GM19452 (cell line): ENCODE measurements at regions not wholly inside any gene's neighbourhood (a gene's known extent, or its start where the extent isn't known, plus 50 kb on each side); places are given as distances from the start of the nearest gene placed in this dataset.

ENCODE experiments used
- ATAC-seq: cut with Tn5 transposase; IDR thresholded peaks from one replicate; pipeline ENCODE4 v1.9.1; 2021; ENCODE audit not compliant: unreplicated experiment

DNA sequence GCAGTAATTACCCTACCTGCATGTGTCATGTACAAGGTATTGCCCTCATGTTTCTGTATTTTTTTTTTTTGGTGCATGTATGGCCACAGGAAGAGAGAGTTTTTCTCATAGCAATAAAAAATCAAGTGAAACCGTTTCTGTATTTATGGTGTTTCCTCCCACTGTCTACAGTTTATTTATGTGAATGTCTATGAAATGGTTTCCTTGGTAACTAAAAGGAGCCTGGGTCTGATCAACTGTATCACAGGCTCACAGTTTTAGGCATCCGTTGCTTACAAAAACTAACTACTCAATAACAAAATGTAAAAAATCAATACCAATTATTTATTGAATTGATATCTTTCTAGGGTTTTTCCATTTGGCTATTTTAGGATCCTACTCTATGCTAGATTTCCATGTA is 464.4 kb downstream of the TAF11L14 start:
- no peak for ATAC-seq

DNA sequence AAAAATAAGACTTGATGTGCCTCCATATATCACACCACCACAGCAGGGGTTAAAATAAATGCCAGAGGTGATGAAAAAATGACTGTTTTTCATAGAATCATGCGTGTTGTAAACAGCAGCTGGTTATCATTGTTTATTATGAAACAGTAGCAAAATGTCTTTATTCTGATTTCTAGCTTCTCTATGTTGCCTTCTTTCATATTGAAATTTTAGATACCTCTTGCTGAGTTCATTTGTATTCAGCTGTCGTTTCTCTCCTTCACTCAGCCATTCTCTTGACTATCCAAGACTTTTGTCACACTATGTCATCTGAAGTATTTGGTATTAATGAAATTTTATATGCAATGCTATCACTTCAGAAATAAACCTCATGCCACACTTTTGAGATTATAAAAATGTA is 465.0 kb downstream of the TAF11L14 start:
- no peak for ATAC-seq

DNA sequence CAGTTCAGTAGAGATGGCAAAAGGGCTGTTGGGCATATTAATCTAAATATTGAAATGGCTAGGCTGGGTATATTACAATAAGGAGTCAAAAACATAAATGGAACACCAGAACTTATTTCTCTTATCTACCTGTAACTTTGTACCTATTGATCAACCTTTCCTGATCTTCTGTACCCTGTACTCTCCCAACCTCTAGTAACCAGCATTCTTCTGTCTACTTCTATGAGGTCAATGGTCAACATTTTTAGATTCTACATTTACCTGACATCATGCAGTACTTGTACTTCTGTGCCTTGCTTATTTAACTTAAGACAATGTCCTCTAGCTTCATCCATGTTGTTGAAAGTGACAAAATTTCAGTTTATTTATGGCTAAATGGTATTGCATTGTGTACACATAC is 467.3 kb downstream of the TAF11L14 start:
- no peak for ATAC-seq

DNA sequence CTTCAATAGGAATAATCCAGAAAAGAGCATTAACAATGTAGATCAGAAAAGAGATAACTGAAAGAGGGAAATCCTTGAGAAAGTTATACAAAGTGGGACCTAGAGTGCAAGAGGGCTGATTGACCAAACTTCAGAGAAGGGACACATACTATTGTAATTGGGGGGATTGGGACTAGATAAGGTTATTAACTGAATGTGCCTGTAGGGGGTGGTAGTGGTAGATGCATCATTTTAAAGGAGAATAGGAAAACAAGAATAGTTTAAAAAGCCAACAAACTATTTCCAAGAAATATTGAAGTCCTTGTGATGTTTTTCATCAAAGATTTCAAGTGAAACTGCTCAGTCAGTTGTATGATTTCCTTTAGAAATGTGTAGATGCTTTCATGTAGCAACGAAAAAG is 468.5 kb downstream of the TAF11L14 start:
- no peak for ATAC-seq

DNA sequence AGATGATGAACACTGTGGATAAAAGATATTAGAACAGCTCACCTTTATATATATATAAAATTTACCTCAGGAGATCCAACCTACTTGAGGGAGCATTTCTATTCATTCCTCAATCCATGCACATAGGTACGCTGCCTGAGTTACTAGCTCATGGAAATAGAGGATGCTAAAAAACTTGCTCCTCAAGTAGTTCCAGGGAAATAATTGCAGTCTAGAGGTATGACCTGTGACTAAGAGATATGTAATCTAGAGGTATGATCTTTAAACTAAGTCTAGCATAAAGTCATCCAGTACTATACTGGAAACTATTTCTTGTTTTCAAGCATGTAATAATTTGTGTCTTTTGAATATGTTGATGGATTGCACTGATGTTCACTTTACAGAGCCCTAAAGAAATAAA is 471.2 kb downstream of the TAF11L14 start:
- no peak for ATAC-seq

DNA sequence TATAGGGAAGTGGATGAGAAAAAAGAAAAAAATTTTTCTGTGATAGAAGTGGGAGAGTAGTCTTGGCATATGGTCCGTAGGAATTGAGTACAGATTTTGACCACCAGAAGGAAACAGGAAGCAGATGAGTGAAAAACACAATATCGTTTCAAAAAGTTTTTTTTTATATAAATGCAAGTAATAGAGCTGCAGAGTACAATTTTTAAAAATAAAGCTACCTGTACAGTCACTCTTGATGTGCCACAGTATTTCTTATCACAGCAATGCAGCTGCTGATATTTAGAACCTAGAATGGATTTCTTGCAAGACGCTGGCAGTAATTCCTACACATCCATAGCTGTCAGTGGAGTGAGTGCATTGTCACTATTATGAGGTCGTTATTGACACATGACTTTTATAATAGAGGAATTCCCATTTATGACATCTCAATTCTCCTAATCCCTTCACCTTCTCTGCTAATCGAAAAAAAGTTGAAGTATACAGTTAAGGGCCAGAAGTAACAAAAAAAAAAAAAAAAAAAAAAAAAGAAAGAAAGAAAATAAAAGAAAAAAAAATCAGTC is 477.7 kb downstream of the TAF11L14 start:
- no peak for ATAC-seq

DNA sequence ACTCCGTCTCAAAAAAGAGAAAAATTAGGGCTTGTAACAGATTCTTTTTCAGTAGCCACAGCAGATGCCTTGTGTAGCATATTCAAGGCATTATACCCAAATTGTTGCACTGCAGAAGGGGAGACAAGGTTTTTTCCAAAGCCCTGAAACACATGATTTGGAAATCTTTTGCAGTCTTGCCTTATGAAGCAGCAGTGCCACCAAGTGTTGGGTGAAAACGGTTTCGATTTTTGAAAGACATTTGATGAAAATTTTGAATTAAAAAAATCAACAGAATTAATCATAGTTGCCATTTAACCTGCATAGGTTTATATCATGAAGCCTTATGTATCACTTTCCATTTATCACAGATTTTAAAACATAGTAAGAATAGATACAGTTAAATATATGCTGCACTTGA is 479.5 kb downstream of the TAF11L14 start:
- ATAC-seq = no peak

DNA sequence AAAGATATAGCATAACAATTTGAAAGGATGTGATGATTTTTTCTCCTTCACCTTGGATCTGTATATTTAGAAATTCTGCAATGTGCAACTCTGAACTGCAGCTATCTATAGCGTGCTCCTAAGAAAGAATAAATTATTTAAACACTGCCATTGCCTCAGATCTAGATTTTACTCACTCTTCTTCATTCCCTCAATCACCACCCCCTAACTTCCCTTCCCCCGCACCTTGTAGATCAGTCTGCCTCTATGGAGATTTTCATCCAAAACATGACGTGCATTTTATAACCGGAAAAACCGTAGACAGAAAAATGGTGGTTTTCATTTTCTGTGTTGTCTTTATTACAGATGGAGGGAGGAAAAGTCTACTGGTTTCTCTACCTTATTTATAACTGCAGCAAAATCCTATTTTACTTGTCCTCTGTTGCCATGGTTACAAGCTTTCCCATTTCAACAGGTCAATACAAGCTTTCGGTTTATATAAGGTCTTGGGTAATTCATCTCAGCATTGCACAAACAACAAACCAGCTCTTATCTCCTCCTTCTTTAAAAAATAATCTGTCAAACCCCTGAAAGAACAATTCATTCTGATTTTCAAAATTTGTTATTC is 480.0 kb downstream of the TAF11L14 start:
- no peak for ATAC-seq

DNA sequence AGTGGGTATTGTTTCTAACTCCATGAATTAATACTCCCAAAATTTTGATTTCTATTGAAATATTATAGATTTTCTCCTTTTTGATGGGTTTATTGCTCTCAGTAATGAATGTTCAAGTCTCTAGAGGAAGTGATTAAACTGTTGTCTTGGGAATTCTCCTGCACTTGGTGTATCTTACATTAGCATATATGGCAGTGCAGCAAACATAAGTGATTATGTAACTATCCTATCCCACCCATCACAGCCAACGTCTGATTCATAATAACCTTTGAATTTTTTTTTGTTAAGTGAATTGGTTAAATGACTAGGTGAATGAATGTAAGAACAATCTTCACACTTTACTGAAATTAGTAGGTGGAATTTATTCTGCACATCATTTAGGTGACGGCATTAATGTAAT is 483.7 kb downstream of the TAF11L14 start:
- ATAC-seq = no peak

DNA sequence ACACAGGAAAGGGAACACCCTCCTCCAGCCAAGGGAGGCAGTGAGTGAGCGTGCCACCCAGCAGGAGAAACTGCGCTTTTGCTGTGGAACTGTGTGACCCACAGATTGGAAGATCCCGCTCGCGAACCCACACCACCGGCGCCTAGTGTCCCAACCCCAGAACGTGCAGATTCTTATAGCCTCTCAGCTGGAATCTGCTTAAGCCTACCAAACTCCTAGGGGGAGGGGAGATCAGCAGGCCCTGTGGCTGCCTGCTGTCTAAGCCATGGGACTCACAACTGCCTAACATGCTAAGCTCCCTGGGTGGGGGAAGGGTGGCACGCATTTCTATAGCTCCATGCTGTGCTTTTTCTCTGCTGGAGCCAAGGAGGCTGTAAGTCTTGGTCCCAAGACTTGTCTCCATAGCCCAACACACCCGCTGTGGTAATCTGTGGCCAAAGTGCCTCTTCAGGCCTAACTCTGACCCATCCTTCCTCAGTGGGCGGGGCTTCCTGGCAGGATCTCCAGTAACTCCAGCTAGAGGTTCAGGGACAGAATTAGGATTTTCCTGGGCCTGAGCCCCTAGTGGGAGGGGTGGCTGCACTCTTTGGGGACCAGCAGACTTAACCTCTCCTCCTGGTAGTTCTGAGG is 485.0 kb downstream of the TAF11L14 start:
- ATAC-seq = no peak

DNA sequence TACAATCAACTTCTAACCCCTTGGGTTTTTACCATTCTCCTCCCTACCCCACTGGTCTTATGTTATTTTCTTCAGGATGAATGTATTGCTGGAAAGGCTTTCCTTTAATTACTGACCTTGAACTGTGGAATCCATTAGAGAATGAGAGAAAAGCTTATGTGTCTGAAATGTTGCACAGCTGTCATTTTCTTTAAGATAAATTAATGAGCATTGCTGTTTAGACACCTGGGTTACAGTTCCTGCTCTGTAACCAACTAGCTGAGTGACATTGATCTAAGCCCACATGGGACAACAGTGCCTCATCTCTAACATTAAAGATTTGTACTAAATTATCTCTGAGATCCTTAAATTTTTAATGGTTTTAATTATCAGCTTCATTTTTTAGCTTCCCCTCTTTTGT is 507.0 kb downstream of the TAF11L14 start:
- no peak for ATAC-seq

DNA sequence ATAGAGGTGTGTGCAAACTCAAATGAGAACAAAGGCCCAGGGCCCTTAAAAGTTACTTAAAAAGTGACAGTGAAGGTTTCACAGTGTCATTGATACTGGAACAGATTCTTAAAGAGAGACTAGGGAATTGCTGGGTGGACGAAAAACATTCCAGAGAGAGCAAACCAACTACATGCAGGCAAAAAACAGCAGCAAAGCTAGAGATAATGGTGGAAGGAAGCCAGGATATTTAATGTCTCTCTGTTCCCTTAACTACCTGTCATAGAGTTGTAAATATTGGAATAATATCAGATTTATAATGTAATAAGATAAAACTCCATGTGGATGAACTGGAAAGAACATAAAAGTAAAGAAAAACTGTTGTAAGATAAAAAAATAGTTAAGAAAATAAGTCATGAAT is 508.6 kb downstream of the TAF11L14 start:
- no peak for ATAC-seq

DNA sequence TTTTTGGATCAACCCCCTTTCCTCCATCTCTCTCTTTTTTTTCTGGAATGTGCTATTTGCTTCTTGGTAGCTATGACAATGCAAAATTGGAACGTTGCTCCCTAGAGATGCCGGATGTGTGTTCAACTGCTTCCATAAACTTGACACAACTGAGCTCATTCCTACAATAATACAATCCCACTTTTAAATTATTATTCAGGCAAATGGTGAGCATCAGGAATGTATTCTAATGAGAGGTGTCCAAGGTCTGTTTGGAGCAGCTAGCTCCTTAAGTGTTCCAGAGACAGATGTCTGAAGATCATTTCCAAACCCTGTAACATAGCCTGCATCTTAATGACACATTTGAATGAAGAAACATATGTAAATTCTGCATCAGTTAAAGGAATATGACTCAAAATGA is 518.4 kb downstream of the TAF11L14 start:
- no peak for ATAC-seq

DNA sequence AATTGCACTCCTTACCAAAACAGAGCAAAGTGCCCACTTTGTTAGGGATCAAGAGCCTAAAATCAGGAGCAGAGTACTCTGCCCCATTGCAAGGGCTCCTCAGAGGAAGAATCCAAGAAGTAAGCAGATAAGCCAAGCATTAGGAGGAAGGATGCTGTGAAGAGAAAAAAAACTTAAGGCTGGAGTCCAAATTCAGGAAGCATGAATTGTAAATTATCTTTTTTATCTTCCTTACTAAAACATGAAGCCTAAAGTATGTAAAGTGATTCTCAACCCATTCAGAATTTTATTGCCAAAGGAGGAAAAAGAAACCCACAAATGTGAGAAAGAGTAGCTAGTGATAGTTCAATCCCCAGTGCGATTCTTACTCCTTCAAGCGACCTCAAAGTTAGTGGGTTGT is 523.9 kb downstream of the TAF11L14 start:
- no peak for ATAC-seq

DNA sequence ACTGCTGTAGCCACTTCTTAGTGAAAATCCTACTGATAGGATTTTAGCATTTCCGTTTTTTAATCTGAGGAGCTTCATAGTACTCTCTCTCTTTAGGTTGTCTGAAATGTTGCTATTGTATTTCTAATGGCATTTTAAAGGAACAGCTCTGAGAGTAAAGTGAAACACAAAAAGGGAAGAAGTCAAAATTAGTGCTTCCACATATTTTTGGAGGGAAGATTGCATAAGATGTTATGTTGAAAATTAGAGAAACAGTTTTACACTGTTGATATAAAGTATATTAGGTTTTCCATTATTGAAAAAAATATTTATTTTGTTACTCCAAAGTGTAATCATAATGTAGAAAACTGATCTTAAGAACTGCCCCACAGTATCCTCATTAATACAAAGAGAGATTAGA is 525.1 kb downstream of the TAF11L14 start:
- ATAC-seq = no peak

DNA sequence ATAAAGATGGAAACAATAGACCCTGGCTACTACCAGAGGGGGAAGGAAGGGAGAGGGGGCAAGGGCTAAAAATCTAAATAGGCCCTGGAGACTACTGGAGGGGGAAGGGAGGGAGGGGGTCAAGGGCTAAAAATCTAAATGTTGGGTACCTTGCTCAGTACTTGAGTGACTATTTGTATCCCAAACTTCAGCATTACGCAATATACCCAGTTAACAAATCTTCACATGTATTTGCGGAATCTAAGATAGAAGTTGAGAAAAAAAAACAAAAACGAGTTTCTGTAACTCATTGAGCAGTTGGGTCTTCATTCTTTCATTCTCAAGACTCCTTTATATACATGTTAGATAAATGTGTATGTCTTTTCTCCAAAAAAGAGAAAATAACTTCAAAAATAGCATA is 537.4 kb downstream of the TAF11L14 start:
- ATAC-seq = no peak

DNA sequence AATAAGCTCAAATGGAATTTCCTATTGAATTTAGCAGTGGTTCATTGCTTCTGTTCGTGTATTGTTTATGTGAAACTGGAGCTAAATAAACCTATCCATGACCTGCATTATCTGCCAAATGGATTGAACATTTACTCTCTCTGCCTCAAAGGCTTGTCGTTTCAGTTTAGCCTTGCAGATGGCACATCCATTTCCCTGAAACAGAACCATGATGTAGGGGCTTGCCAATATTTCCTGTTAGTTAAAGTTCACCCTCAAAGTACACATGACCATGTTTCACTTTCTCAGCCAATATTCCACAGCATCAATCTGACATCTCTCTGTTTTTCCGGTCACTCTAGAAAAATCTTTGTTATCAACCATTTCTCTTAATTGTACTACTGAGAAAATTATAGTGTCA is 545.3 kb downstream of the TAF11L14 start:
- ATAC-seq = no peak

DNA sequence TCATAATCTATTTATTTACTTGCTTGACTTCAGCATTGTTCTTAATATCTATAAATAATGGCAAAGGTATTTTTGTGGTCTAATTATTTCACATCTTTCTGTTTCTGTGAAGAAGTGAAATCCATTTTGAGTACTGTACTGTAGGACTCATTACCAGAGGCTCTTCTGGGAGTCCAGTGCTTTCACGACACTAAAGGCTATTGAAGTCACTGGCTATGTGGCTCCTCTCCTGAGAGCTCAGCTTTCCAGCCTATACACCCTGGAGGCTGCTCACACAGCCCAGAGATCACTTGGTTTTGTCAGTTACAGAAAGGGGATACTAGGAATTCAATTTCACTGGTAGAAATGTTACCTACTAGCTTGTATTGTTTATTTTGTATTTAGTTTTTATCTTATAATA is 547.3 kb downstream of the TAF11L14 start:
- no peak for ATAC-seq

DNA sequence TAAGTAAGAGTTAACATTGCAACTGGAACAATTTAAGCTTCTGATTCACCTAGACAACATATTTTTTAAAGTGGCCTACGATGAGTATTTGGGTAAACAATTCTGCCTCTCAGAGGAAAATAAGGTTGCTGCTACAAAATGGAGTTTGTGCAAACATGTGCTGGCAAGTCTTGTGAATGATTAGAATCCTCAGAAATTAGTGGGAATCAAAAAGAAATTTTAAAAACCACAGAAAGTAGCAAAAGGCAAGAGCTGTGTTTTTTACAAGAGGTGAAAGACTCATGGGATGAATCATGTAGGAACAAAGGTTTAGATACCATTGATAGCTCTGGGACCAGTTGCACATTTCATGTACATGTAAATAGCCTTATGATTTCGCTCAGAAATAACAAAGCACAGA is 561.6 kb downstream of the TAF11L14 start:
- no peak for ATAC-seq

DNA sequence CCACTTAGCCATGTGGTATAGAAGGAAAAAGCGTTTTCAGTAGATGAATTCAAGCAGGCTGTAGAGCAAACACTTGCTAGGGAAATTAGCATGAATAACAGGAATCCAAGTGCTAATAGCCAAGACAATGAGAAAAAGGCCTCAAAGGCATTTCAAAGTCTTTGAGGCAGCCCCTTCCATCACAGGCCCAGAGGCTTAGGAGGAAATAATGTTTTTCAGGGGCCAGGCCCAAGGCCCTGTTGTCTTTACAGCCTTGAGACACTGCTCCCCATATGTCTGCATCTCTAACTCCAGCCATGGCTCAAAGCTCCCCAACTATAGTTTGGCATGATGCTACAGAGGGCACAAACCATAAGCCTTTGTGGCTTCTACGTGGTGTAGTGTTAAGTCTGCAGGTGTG is 563.5 kb downstream of the TAF11L14 start:
- ATAC-seq = no peak

DNA sequence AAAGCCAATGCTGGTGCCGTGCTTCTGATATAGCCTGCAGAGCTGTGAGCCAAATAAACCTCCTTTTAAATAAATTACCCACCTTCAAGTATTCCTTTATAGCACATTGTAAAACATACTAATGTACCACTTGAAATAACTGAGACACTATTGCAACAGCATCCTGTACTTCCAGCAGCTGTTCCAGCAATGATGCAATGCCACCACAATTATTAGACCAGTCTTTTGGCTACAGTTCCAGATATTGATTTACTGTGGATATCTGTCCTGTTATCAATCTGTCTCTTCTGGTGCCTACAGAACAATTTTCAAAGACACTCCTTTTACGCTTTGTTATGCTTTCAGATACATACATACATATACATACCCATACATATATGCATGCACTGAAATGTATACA is 567.9 kb downstream of the TAF11L14 start:
- ATAC-seq = no peak

DNA sequence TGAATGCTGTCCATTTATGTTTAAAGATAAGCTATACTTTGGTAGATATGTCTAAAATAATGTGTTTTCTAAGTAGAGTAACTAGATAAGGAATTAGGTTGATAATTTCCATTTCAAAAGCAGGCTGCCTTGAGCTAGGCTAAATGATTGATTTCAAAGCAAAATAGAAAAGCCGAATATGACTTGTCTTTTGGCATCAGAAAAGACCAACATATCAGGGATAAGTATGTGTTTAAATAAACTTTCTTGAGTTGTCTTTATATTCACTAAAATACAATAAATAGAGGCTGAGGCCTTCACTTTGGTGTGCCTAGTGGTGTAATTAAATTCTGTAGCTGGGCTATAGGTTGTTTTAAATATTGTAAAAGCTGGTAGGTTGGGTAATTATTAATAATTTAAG is 569.0 kb downstream of the TAF11L14 start:
- no peak for ATAC-seq

DNA sequence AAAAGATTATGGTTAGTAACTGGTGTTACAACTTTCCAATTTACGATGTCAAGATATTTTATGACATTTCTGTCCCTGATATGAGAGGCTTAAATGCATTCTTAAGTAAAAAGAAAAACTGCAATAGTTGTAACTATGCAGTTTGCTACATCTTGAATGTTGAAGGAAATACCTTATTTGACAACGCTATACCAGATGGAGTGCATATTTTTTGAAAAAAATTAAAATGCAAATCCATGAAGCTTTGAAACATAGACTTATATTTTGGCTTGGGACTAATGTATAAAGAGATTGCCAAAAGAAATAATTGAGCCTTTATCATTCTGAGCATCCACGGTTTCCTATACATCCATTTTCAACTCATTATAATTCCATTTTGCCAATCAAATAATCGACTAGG is 579.4 kb downstream of the TAF11L14 start:
- no peak for ATAC-seq
